GM12872 (cell line): ENCODE measurements at regions not wholly inside any gene's neighbourhood (a gene's known extent, or its start where the extent isn't known, plus 50 kb on each side); places are given as distances from the start of the nearest gene placed in this dataset.

Experiments
- TF ChIP-seq, protein P1 (sequence below): IDR thresholded peaks from 3 replicates; pipeline ENCODE4 v1.5.1; 2011; ENCODE audit warnings: low read depth, mild to moderate bottlenecking, low read length, moderate library complexity; ENCODE audit not compliant: insufficient read depth

DNA sequence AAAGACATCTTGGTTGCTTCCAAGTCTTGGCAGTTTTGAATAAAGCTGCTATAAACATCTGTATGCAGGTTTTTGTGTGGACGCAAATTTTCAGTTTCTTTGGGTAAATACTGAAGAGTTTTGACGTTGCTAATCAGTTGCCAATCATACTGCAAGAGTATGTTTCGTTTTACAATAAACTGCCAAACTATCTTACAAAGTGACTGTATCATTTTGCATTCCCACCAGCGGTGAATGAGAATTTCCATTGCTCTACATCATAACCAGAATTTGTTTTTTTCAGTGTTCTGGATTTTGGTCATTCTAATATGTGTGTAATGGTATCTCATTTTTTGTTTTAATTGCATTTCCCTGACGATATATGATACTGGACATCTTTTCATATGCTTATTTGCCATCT, 190.8 kb upstream of the PARP11 start:
- TF ChIP-seq, protein P1, sequence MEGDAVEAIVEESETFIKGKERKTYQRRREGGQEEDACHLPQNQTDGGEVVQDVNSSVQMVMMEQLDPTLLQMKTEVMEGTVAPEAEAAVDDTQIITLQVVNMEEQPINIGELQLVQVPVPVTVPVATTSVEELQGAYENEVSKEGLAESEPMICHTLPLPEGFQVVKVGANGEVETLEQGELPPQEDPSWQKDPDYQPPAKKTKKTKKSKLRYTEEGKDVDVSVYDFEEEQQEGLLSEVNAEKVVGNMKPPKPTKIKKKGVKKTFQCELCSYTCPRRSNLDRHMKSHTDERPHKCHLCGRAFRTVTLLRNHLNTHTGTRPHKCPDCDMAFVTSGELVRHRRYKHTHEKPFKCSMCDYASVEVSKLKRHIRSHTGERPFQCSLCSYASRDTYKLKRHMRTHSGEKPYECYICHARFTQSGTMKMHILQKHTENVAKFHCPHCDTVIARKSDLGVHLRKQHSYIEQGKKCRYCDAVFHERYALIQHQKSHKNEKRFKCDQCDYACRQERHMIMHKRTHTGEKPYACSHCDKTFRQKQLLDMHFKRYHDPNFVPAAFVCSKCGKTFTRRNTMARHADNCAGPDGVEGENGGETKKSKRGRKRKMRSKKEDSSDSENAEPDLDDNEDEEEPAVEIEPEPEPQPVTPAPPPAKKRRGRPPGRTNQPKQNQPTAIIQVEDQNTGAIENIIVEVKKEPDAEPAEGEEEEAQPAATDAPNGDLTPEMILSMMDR, result no peak

DNA sequence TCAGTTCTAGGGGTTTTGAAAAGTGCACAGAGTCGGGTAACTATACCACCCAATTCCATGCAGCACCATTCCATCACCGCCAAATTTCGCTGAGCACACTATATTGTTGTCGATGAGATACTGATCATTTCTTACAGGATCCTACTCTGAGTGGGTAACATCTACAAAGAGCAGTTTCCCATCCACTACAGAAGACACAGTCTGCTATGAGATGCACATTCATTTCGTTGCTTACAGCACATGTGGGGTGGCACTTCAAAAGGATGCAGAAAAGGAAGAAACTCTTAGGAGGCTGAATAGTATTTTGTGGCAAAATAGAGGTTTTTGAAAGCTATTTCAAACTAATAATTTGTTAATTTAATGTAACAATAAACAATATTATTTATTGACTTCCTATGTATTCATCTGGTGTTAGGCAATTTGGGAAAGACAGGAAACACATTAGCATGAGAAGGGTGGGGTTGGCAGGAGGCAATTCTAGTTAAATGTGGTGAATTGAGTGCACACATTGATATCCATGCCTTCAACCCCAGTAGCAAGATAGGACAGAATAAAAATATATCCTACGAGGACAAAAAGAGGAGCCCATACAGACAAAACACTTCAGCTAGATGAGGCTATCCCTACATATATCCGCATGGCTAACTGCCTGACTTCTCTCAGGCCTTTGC, 186.8 kb upstream of the PARP11 start:
- TF ChIP-seq, protein P1, result no peak

DNA sequence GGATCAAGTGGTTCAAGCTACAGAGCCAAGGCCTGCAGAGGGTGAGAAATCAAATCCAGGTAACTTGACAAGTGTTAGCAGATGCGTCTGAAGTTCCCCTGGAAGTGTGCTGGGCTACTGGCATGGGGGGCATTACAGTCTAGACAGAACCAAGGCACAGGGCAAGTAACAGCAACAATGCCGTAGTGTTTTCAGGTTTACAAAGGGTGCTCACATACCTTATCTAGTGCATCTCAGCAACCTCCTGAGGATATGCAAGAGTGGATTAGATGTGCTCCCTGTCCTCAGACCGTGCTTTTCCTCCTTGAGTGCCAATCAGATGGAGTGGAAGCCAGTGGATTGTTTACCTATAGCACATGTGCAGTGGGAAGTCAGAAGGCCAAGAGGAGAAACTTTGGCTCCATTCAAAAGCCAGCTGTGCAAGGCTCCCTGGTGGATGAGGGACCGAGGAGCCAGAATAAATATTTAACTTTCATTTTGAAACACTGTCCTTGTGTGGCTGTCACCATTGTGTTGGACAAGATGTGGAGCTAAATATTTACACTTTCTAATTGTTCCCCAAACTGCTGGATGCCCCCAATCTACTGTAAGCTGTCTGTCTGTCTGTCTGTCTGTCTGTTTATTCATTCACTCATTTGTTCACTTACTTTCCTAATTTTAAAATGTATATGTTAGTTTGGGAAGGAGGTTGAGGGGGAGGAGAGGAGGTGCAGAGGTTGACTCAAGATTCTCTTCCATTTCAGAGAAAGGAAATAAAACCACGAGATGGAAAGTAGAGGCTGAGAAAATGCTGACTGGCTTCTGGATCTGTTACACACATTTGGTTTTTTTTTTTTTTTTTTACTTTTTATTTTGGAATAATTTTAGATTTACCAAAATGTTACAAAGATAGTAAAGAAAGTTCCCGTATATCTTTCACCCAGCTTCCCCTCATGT, 184.0 kb upstream of the PARP11 start:
- TF ChIP-seq, protein P1, result no peak

DNA sequence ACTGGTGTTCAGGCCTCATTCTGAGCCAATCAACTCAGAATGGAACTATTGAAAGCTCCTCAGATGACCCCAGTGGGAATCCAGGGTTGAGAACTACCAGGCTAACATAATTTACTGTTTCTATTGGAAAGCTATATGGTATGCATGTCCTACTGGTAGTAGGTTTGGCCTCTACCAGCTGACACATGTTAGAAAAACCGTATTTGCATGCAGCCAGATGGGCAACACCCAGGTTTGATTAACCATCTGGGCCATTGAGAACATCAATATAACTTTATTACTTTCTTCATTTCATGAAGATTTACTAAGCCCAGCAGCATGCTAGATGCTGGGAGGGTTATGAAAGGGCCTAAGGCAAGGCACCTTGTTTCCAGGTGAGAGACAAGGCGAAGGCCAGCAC, 181.4 kb upstream of the PARP11 start:
- TF ChIP-seq, protein P1, result no peak

DNA sequence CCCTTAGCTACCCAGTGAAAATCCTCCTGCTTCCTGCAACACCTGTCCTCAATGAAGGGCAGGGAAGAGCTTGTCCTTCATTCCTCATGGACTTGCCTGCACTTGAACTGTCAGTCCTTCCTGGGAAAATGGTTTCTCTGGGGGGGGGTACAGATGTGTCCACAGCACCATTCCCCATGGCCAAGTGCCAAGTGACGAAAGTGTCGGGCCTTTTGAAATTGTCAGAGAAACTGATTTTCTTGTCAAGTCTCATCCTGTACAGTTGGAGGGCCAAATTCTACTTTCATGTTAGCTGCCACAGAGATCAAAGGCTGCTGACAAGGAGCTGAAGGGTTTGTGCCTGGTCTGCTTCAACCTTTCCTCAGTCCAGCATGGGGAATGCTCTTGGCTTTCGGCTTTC, 179.5 kb upstream of the PARP11 start:
- TF ChIP-seq, protein P1, result no peak

DNA sequence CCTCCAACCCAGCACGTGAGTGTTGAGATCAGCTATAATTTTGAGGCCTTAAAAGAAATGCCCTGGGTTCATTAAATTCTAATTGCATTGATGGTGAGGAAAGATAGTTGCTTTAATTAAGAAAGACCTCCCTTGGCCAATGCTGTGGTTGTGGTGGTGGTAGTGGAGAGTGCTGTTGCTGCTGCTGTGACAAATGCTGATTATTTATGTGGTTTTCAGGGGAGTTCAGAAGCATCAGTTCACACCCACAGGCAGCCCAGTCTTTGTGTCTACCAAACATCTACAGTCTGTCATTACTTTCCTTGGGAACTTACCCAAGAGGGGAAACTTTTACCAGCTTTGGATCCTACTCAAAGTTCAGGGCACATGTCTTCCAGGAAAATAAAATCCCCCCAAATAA, 178.4 kb upstream of the PARP11 start:
- TF ChIP-seq, protein P1, result no peak

DNA sequence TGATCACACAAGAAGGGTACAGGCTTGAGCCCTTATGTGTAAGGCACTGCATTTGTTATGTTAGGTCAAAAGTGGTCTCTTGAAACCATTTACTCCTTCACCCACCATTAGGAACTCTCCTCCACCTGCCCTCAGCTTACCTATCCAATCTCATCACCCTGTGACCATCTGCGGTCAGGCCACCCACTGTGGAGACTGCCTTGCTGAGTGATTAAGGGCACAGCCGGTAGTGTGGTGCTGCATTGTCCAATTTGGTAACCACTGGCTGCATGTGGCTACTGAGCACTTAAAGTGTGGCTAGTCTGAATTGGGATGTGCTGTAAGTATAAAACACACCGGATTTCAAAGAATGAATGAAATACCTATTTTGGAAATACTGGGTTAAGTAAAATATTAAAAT, 177.1 kb upstream of the PARP11 start:
- TF ChIP-seq, protein P1, result no peak
